Caco-2 (cell line): ENCODE measurements at regions not wholly inside any gene's neighbourhood (a gene's known extent, or its start where the extent isn't known, plus 50 kb on each side); places are given as distances from the start of the nearest gene placed in this dataset.

Experiments used
- BruUV-seq: library from RNA; stranded (reverse); fragments of 400-500 nt; replicated peaks from 2 replicates; lab custom pipeline; 2021; lab: Mats Ljungman, UMichigan
- CTCF ChIA-PET: fragments of 300-600 bp; sonication (Branson Sonifier 250); formaldehyde crosslinking; loops from one replicate; lab custom pipeline; 2022; ENCODE audit warnings: antibody characterized with exemption; lab: Charles Lee
- POLR2A ChIA-PET: fragments of 300-600 bp; sonication (Branson Sonifier 250); formaldehyde crosslinking; loops from one replicate; lab custom pipeline; 2022; ENCODE audit warnings: antibody characterized with exemption; lab: Charles Lee
- DNase-seq, 2 experiments: peaks; one replicate each; pipeline versions ENCODE4 v3.0.0 to v3.0.0-alpha.2; 2020 to 2022
- H3K27me3 ChIP-seq: replicated peaks from 2 replicates; pipeline ENCODE4 v1.6.0; 2011; ENCODE audit warnings: low read length; ENCODE audit not compliant: control insufficient read depth, insufficient read depth
- H3K36me3 ChIP-seq: 2 replicates; pipeline ENCODE4 v1.5.1; 2011; ENCODE audit warnings: low read length; ENCODE audit not compliant: control insufficient read depth, insufficient read depth
- H3K4me1 ChIP-seq: fragments of 250-450 bp; sonication (Bioruptor Pico); 2 replicates; pipeline ENCODE4 v1.5.1; 2020; ENCODE audit warnings: mild to moderate bottlenecking
- H3K4me3 ChIP-seq: 2 replicates; pipeline ENCODE4 v1.5.1; 2011; ENCODE audit warnings: low read depth, mild to moderate bottlenecking, control low read depth, low read length
- H3K9me3 ChIP-seq: fragments of 250-450 bp; sonication (Bioruptor Pico); 2 replicates; pipeline ENCODE4 v1.5.1; 2020; ENCODE audit warnings: mild to moderate bottlenecking, moderate library complexity
- H3K27ac Mint-ChIP-seq: one replicate; pipeline ENCODE4 v1.8.0; 2022; ENCODE audit warnings: mixed read lengths; ENCODE audit not compliant: unreplicated experiment
- H3K27me3 Mint-ChIP-seq: one replicate; pipeline ENCODE4 v1.8.0; 2022; ENCODE audit warnings: mixed read lengths; ENCODE audit not compliant: insufficient read depth, unreplicated experiment
- H3K36me3 Mint-ChIP-seq: one replicate; pipeline ENCODE4 v1.8.0; 2022; ENCODE audit warnings: mild to moderate bottlenecking, mixed read lengths; ENCODE audit not compliant: insufficient read depth, unreplicated experiment
- H3K4me1 Mint-ChIP-seq: one replicate; pipeline ENCODE4 v1.8.0; 2022; ENCODE audit warnings: low read depth, mixed read lengths; ENCODE audit not compliant: unreplicated experiment
- H3K4me3 Mint-ChIP-seq: one replicate; pipeline ENCODE4 v1.8.0; 2022; ENCODE audit warnings: mild to moderate bottlenecking, moderate library complexity, mixed read lengths; ENCODE audit not compliant: unreplicated experiment
- H3K9me3 Mint-ChIP-seq: one replicate; pipeline ENCODE4 v1.8.0; 2022; ENCODE audit warnings: mixed read lengths; ENCODE audit not compliant: unreplicated experiment
- CTCF ChIP-seq, 2 experiments: fragments of 200-600 bp in 1 of 2; IDR thresholded peaks; 1 replicate in 1 of 2; 2 replicates in 1 of 2; pipeline versions ENCODE4 v1.5.1 to v1.8.0; 2011 to 2022; ENCODE audit warnings: antibody characterized with exemption in 1 of 2, control low read depth in 1 of 2, inconsistent platforms in 1 of 2, low read depth in 1 of 2, low read length in 1 of 2, mild to moderate bottlenecking in 1 of 2, moderate library complexity in 1 of 2; ENCODE audit not compliant: insufficient read depth in 1 of 2, severe bottlenecking in 1 of 2, unreplicated experiment in 1 of 2
- intact Hi-C: fragments of 100-400 bp; cut with micrococcal nuclease; formaldehyde crosslinking; loops from one replicate; pipeline ENCODE4 v1.10.0; 2022; ENCODE audit not compliant: unreplicated experiment

DNA sequence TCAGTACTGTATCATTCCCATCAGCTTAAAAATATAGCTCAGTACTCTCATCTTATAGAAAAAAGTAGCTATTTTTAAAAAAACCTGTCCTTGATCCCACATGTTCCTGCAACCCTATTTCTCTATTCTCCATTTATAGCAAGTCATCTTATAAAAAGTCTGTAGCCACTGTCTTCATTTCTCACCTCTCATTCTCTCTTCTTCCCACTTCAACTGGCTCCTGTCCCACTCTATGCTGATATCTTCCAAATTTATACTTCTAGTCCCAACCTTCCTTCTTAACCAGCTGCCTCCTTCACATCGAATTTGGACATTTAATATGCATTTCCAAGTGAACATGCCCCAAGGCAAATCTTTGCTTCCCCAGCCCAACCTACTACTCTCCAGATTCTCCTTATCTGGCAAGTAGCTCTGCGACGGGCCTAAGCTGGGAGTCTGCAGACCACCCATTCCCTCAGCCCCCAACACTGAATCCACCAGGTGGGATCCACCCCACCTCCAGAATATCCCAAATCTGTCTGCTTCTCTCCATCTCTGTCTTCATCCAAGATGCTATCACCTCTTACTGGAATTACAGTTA is 52.0 kb upstream of the TANC2 start:
- no TSS peak for BruUV-seq

GRCh38 chr17:62912363-62912762 is 53.7 kb upstream of the TANC2 start:
- no peaks in the 10 kb centered on the region; the same call in 1 of the 2 replicates for H3K27me3 ChIP-seq
- TF ChIP-seq CTCF (IDR thresholded peaks at IDR 0.05; ENCODE audit: insufficient read depth in 1 of 2, low read depth in 1 of 2, low read length in 1 of 2, severe bottlenecking in 1 of 2, unreplicated experiment in 1 of 2): no peak
- intact Hi-C loops: no loop called here
- no peaks in the 10 kb centered on the region for H3K4me1 ChIP-seq
- Mint-ChIP-seq H3K36me3 (no peaks in the 10 kb centered on the region), H3K27ac (no peak overlapping the region), H3K9me3 (peaks cover 10% of the 10 kb centered on the region), H3K27me3 (peaks cover 11% of the 10 kb centered on the region), H3K4me3 (no peak overlapping the region), H3K4me1 (no peaks in the 10 kb centered on the region)
- POLR2A ChIA-PET: no interaction called here
- no peak for DNase-seq
- no peak overlapping the region for H3K4me3 ChIP-seq
- CTCF ChIA-PET: no interaction called here
- H3K9me3 ChIP-seq: peaks cover 3% of the 10 kb centered on the region; the same call in 1 of the 2 replicates
- no TSS peak for BruUV-seq
- no peaks in the 10 kb centered on the region for H3K36me3 ChIP-seq

More for the DNA sequence above, 52.0 kb upstream of the TANC2 start:
- no peaks in the 10 kb centered on the region for H3K36me3 Mint-ChIP-seq
- Histone ChIP-seq H3K9me3 (peaks cover 3% of the 10 kb centered on the region; the same call in 1 of the 2 replicates), H3K4me3 (no peak overlapping the region), H3K36me3 (no peaks in the 10 kb centered on the region), H3K27me3 (no peaks in the 10 kb centered on the region; the same call in 1 of the 2 replicates), H3K4me1 (no peaks in the 10 kb centered on the region)
- ChIA-PET CTCF (no interaction called here), POLR2A (no interaction called here)
- TF ChIP-seq CTCF (IDR thresholded peaks at IDR 0.05; ENCODE audit: insufficient read depth in 1 of 2, low read depth in 1 of 2, low read length in 1 of 2, severe bottlenecking in 1 of 2, unreplicated experiment in 1 of 2): no peak
- H3K27me3 Mint-ChIP-seq: peaks cover 11% of the 10 kb centered on the region
- intact Hi-C loops: no loop called here
- no peak overlapping the region for H3K4me3 Mint-ChIP-seq
- DNase-seq: no peak
- no peak overlapping the region for H3K27ac Mint-ChIP-seq
- no peaks in the 10 kb centered on the region for H3K4me1 Mint-ChIP-seq
- peaks cover 10% of the 10 kb centered on the region for H3K9me3 Mint-ChIP-seq

- H3K4me3 ChIP-seq: no peak overlapping the region
- H3K9me3 ChIP-seq: peaks cover 3% of the 10 kb centered on the region; the same call in 1 of the 2 replicates
- H3K27me3 ChIP-seq: no peaks in the 10 kb centered on the region; the same call in 1 of the 2 replicates
- Mint-ChIP-seq H3K27me3 (peaks cover 16% of the 10 kb centered on the region), H3K27ac (no peak overlapping the region), H3K9me3 (peaks cover 10% of the 10 kb centered on the region), H3K36me3 (no peaks in the 10 kb centered on the region), H3K4me3 (no peak overlapping the region), H3K4me1 (no peaks in the 10 kb centered on the region)
- no TSS peak for BruUV-seq
- ChIA-PET CTCF (no interaction called here), POLR2A (no interaction called here)
- no peaks in the 10 kb centered on the region for H3K36me3 ChIP-seq
- no peak for DNase-seq
- no peaks in the 10 kb centered on the region for H3K4me1 ChIP-seq
- intact Hi-C loops: no loop called here
- no peak for TF ChIP-seq CTCF (IDR thresholded peaks at IDR 0.05; ENCODE audit: insufficient read depth in 1 of 2, low read depth in 1 of 2, low read length in 1 of 2, severe bottlenecking in 1 of 2, unreplicated experiment in 1 of 2)
These were observed 54.9 kb upstream of the TANC2 start for GRCh38 chr17:62911114-62911513.
